ENCODE measurements at regions not wholly inside any gene's neighbourhood (a gene's known extent, or its start where the extent isn't known, plus 50 kb on each side); places are given as distances from the start of the nearest gene placed in this dataset.

DNA sequence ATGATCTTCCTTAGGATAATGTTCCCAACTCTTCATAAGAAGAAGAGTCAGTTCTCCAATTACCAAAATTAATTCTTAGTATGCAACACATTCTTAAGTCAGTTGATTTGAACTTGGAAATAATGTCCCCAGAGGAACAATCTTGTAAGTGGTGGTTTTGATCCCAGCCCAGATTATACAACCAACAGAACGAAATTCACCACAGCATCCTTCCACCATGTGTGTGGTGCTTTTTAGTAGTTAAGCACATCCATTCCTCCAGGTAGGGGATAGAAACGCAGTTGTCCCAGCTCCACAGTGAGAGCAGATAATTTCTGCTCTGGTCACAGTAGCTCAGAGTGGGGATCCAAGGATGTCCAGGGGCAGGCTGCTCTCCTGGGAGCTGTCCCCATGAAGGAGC is 161.7 kb upstream of the SLC39A10 start:
- DNase-seq, result no peak

DNA sequence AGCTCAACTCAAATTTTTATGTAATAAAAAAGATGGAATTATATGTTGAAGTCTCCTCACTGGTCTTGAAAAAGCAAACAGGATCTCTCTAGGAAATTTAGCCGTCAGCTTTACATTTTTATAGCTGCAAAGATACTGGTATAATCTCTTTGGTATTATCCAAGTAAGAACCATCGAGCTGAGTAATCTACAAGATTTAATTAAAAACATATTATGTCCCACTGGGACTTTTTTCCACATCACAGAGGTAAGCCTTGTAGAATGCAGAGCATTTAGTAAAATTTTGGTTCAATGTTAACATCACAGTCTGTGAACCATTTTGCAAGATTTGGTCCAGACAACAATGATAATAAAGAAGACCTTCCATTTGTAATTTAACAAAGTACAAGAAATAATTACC is 162.6 kb upstream of the SLC39A10 start:
- no peak for DNase-seq

- DNase-seq, result no peak
Observed at GRCh38 chr2:195493416-195493815, 163.6 kb upstream of the SLC39A10 start.

DNA sequence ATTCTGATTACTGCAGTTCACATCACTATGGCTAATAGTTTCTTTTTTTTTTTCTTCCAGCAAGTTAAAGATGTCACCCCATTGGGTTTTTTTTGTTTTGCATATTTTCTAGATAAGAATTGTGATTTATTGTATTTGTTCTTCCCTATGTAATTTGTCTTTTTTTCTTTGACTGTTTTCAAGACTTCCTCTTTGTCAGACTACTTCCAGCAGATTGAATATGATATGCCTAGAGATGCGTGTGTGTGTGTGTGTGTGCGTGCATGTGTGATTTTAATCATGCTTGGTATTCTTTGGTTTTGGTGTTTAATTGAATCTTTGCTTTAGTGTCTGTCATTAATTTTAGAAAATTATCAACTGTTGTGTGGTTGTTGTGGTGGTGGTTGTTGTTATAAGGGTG is 166.7 kb upstream of the SLC39A10 start:
- DNase-seq, result no peak

DNA sequence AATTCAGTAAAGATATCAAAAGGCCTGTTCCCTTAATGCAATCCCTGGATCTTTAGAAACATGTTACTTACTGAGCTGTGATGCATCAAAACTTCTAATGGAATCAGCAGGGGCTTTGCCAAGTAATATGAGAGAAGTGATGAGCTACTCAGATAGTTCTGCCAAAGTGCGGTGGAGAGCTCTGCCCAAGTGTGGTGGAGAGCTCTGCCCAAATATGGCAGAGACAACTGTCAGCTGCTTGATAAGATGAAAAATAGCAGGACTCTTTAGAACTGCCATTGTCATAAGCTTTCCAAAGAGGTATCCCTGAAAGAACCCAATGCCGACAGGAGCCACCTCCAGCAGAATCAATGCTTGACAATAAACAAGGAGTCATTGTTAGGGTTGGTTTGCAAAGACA is 167.9 kb upstream of the SLC39A10 start:
- DNase-seq, result no peak

DNA sequence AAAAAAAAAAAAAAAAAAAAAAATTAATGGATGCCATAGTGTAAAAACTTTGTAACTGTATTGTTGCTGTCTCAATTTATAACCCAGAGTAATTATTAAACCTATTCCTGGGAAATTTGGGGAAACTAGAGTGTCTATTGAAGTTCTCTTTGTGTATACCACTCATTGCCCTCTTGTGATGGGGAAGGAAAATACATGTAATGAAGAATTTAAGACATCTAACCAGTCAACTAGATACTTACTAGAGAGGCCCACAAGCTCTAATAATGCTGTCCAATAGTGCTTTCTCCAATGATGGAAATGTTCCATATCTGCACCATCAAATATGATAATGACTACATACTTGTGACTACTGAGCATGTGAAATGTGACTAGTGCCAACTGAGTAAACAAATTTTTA is 168.5 kb upstream of the SLC39A10 start:
- no peak for DNase-seq

- DNase-seq, result peak; percentile 16
Observed at GRCh38 chr2:195486987-195487644, 169.9 kb upstream of the SLC39A10 start.

DNA sequence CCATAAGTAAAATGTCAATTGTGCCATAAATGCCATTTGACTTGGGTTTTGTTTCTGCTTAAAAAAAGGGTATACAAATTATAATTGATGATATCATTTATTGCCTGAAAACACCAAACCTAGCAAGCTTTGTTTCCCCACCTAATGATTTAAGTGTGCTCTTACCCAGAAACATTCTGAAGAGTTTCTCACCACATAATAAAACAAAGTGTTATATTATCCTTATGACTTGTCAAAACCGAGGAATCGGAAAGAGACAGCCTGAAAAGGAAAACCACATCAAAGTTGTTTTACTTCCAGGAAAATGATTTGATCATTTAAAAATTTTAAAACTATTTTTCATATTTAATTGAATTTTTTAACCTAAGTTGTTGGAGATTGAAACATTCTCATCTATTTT is 170.5 kb upstream of the SLC39A10 start:
- DNase-seq, result no peak

DNA sequence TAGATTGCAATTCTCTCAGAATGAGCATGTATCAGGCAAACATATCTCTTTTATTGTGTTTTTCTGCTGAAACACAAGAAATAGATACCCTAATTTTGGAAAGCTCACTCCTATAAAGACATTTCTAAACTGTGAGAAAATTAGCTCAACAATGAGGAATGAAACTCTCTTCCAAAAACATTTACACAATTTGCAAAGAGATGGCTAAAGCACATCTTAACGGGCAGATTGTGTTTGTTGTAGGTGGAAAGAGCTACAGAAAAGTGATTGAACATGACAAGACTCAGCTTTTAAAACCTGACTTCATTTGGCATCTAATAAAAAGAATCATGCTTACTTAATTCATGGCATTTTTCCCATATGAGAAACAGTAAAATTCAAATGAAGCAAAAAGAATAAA is 175.0 kb upstream of the SLC39A10 start:
- no peak for DNase-seq

DNA sequence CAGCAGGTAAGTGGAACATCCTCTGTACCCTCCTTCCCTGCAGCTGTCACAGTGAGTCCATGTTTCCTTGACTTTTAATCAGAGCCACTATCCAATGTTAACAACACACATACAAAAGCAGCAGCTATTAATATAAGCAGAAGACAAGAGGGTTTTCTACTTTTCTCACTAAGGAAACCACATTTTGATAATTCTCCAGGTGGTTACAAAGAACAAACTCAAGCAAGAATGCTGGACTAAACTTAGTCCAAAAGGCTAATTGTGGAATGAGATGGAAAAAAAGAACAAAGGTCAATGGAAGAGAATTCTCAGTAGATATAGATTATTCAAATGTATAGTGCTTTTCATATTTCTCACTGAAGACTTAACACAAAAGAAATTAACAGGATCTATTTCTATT is 176.9 kb upstream of the SLC39A10 start:
- DNase-seq, result no peak

DNA sequence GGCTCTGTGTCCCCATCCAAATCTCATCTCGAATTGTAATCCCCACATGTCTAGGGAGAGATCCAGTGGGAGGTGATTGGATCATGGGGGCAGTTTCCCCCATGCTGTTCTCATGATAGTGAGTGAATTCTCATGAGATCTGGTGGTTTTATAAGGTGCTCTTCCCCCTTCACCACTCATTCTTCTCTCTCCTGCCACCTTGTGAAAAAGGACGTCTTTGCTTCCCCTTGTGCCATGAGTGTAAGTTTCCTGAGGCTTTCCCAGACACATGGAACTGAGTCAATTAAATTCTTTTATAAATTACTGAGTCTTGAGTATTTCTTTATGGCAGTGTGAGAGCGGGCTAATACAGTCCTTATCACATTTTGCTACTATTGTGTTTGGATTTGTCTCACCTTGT is 177.6 kb upstream of the SLC39A10 start:
- DNase-seq, result no peak

DNA sequence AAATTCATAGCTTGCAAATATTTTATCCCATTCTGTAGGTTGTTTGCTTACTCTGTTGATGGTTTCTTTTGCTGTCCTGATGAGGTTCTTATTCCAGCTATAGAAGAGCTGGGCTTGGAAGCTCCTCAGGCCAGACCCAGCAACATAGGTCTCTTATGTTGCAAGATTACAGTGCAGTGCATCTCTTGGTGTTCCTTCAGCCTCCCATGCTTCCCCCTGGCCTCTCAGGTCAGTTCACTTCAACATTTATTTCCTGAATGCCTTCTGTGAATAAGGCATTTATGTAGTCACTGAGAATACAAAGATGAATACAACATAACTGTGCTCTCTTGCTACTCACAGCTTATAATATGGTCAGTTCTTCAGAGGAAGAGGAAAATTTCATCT is 179.0 kb upstream of the SLC39A10 start:
- no peak for DNase-seq

DNA sequence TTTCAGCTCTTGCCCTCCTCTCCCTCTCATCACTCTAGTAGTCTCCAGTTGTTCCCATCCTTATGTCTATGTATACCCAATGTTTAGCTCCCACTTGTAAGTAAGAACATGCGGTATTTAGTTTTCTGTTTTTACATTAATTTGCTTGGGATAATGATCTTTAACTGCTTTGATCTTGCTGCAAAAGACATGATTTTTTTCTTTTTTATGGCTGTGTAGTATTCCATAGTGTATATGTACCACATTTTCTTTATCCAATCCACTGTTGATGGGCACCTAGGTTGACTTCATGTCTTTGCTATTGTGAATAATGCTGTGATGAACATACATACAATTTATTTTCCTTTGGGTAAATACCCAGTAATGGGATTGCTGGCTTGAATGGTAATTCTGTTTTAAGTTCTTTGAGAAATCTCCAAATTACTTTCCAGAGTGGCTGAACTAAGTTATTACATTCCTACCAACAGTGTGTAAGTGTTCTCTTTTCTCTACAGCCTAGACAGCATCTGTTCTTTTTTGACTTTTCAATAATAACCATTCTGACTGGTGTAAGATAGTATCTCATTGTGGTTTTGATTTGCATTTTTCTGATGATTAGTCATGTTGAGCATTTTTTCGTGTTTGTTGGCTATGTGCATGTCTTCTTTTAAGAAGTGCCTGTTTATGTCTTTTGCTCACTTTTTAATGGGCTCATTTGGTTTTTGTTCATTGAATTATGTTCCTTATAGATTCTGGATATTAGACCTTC is 179.6 kb upstream of the SLC39A10 start:
- DNase-seq, result no peak

DNA sequence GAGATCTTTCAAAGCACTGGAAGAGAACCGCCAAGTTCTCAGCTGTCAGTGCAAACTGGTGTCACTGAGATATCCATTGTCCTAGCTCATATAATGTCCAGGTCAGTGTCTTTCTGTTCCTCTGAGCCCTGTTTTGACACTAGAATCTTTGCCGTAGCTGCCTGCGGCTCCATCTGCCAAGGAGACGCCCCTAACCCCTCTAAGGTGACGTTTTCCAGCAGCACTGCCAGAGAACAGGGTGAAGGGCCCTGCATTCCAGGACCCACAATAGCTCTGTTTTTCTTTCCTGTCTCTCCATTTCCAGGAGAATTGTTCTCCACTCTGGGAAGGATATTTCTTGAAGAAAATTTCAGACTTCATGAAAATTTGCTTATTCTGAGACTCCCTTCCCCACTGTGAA is 181.7 kb upstream of the SLC39A10 start:
- no peak for DNase-seq

- DNase-seq, result no peak
Observed at GRCh38 chr2:195473862-195474261, 183.2 kb upstream of the SLC39A10 start.

DNA sequence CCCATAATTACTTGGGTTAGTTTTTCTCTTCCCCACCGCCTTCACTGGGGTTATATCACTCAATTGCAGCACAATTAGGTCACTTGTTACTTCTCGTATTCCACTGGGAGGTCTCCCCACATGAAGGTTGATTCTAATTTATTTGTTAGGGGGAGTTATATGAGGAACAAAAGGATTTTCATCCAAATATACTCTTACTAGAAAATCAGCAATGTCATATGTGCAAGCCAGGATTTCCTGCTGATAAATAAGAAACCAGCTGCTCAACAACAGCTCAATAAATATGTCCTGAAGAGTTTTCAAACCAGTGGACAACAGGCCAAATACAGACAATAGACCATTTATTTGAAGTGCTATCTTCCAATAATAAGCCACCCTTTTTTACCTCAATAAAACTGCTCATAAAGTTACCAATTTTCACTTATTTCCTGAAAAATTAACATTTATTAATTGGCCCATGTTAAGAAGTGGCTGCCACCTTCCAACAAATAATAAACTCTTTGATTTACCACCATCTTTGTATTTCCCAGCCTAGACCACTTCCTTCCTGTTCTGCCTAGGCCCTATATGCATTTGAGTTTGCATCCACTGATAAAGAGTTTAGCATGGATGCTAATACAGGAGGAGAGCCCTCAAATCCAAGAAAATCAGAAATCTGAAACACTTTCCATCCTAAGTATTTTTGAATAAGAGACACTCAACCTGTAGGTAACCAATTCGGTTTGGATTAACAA is 184.4 kb upstream of the SLC39A10 start:
- no peak for DNase-seq

DNA sequence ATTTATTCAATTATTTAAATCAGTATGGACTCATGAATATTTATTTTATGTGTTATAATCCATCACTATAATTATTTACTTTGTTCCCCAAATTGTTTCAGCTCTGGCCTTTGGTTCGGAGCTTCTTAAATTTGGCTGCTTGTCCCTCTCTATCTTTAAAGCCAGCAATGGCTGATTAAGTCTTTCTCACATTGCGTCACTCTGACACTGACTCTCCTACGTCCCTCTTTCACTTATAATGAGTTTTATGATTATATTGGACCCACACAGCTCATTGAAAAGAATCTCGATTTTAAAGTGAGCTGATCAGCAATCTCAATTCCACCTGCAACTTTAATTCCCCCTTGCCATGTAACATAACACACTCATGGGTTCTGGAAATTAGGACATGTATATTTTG is 185.2 kb upstream of the SLC39A10 start:
- no peak for DNase-seq

DNA sequence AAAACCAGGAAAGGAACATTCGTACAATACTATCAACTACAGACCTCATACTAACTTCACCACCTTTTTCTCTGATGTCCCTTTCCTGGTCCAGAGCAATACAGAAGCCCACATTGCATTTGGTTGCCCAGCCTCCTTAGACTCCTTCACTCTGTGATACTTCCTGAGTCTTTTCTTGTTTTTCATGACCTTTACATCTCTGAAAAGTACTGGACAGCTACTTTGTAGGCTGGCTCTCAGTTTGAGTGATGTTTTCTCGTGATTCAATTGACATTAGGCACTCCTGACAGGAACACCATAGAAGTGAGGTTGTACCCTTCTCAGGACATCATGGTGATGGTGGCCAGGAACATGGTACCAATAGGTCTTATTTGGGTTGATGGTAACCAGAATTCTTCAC is 185.9 kb upstream of the SLC39A10 start:
- DNase-seq, result no peak

DNA sequence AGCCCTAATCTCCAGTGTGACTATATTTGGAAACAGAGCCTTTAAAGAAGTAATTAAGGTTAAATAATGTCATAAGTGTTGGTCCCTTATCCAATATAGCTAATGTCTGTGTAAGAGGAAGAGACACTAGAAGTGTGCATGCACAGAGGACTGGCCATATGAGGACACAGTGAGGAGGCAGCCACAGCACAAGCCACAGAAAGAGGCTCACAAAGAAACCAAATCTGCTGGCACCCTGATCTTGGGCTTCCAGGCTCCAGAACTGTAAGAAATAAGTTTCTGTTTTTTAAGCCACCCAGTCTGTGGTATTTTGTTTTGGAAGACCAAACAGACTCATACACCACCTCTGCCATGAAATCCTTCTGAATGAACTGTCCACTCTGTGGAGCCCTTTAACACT is 186.4 kb upstream of the SLC39A10 start:
- no peak for DNase-seq

GRCh38 chr2:195468771-195469170 is 188.3 kb upstream of the SLC39A10 start:
- DNase-seq, result no peak

- DNase-seq, result no peak
Observed at GRCh38 chr2:195466427-195466826, 190.6 kb upstream of the SLC39A10 start.

- DNase-seq, result no peak
Observed at GRCh38 chr2:195461010-195461409, 196.0 kb upstream of the SLC39A10 start.

GRCh38 chr2:195458936-195459335 is 198.1 kb upstream of the SLC39A10 start:
- no peak for DNase-seq

- DNase-seq, result no peak
Observed at GRCh38 chr2:195457873-195458272, 199.2 kb upstream of the SLC39A10 start.
